ENCODE measurements at regions not wholly inside any gene's neighbourhood (a gene's known extent, or its start where the extent isn't known, plus 50 kb on each side); places are given as distances from the start of the nearest gene placed in this dataset.

- no peak for TF ChIP-seq REST (IDR thresholded peaks at IDR 0.05; ENCODE audit: insufficient read depth in 1 of 2, low read depth in 2 of 2, low read length in 2 of 2)
- no peak for TF ChIP-seq POLR2AphosphoS5 (IDR thresholded peaks at IDR 0.05; ENCODE audit: low read depth, low read length)
- no peak for TF ChIP-seq FOXP2 (optimal IDR thresholded peaks at IDR 0.05; ENCODE audit: borderline replicate concordance, extremely low read depth, extremely low read length, insufficient read depth)
- TF ChIP-seq TAF1 (IDR thresholded peaks at IDR 0.05; ENCODE audit: borderline replicate concordance, insufficient read depth, low read length), result no peak
- TF ChIP-seq SIN3A (IDR thresholded peaks at IDR 0.05; ENCODE audit: borderline replicate concordance, insufficient read depth, low read length), result no peak
Measured at GRCh38 chr2:8536686-8537561, 144.9 kb upstream of the ID2 start.

- TF ChIP-seq FOXP2 (optimal IDR thresholded peaks at IDR 0.05; ENCODE audit: borderline replicate concordance, extremely low read depth, extremely low read length, insufficient read depth), result no peak
- no peak for TF ChIP-seq POLR2AphosphoS5 (IDR thresholded peaks at IDR 0.05; ENCODE audit: low read depth, low read length)
- no peak for TF ChIP-seq REST (IDR thresholded peaks at IDR 0.05; ENCODE audit: insufficient read depth in 1 of 2, low read depth in 2 of 2, low read length in 2 of 2)
- TF ChIP-seq SIN3A (IDR thresholded peaks at IDR 0.05; ENCODE audit: borderline replicate concordance, insufficient read depth, low read length), result no peak
- TF ChIP-seq TAF1 (IDR thresholded peaks at IDR 0.05; ENCODE audit: borderline replicate concordance, insufficient read depth, low read length), result no peak
Measured at GRCh38 chr2:8537562-8538155, 144.2 kb upstream of the ID2 start.

GRCh38 chr2:8538531-8538930 is 143.3 kb upstream of the ID2 start:
- no peak for TF ChIP-seq POLR2AphosphoS5 (IDR thresholded peaks at IDR 0.05; ENCODE audit: low read depth, low read length)
- TF ChIP-seq SIN3A (IDR thresholded peaks at IDR 0.05; ENCODE audit: borderline replicate concordance, insufficient read depth, low read length), result no peak
- no peak for TF ChIP-seq FOXP2 (optimal IDR thresholded peaks at IDR 0.05; ENCODE audit: borderline replicate concordance, extremely low read depth, extremely low read length, insufficient read depth)
- no peak for TF ChIP-seq TAF1 (IDR thresholded peaks at IDR 0.05; ENCODE audit: borderline replicate concordance, insufficient read depth, low read length)
- no peak for TF ChIP-seq REST (IDR thresholded peaks at IDR 0.05; ENCODE audit: insufficient read depth in 1 of 2, low read depth in 2 of 2, low read length in 2 of 2)

GRCh38 chr2:8538931-8539621 is 142.8 kb upstream of the ID2 start:
- no peak for TF ChIP-seq TAF1 (IDR thresholded peaks at IDR 0.05; ENCODE audit: borderline replicate concordance, insufficient read depth, low read length)
- TF ChIP-seq REST (IDR thresholded peaks at IDR 0.05; ENCODE audit: insufficient read depth in 1 of 2, low read depth in 2 of 2, low read length in 2 of 2), result no peak
- no peak for TF ChIP-seq POLR2AphosphoS5 (IDR thresholded peaks at IDR 0.05; ENCODE audit: low read depth, low read length)
- no peak for TF ChIP-seq SIN3A (IDR thresholded peaks at IDR 0.05; ENCODE audit: borderline replicate concordance, insufficient read depth, low read length)
- TF ChIP-seq FOXP2 (optimal IDR thresholded peaks at IDR 0.05; ENCODE audit: borderline replicate concordance, extremely low read depth, extremely low read length, insufficient read depth), result no peak
